Smooth muscle cell (in vitro differentiated cells): ENCODE measurements at regions not wholly inside any gene's neighbourhood (a gene's known extent, or its start where the extent isn't known, plus 50 kb on each side); places are given as distances from the start of the nearest gene placed in this dataset.

Experiments used
- DNase-seq: peaks from one replicate; lab custom pipeline; 2025; ENCODE audit not compliant: unreplicated experiment; lab: John Stamatoyannopoulos, UW
- H2AFZ ChIP-seq: fragments of 200-600 bp; sonication (generic); 2 replicates; pipeline ENCODE4 v1.6.0; 2016; ENCODE audit warnings: antibody characterized with exemption, low read depth, mild to moderate bottlenecking
- H3F3A ChIP-seq: fragments of 200-600 bp; sonication (generic); 2 replicates; pipeline ENCODE4 v1.6.0; 2017; ENCODE audit warnings: antibody characterized with exemption, low read depth
- H3K27ac ChIP-seq: fragments of 200-600 bp; sonication (generic); 2 replicates; pipeline ENCODE4 v1.5.1; 2016; ENCODE audit warnings: low read depth, mild to moderate bottlenecking
- H3K27me3 ChIP-seq: fragments of 200-600 bp; sonication (generic); 2 replicates; pipeline ENCODE4 v1.6.1; 2016; ENCODE audit warnings: low read depth, mild to moderate bottlenecking
- H3K36me3 ChIP-seq: fragments of 200-600 bp; sonication (generic); 2 replicates; pipeline ENCODE4 v1.5.1; 2016; ENCODE audit warnings: low read depth
- H3K4me1 ChIP-seq: fragments of 200-600 bp; sonication (generic); 2 replicates; pipeline ENCODE4 v1.5.1; 2016; ENCODE audit warnings: low read depth
- H3K4me2 ChIP-seq: fragments of 200-600 bp; sonication (generic); 2 replicates; pipeline ENCODE4 v1.6.0; 2016; ENCODE audit warnings: mild to moderate bottlenecking
- H3K4me3 ChIP-seq: fragments of 200-600 bp; sonication (generic); 2 replicates; pipeline ENCODE4 v1.5.1; 2016; ENCODE audit warnings: mild to moderate bottlenecking
- H3K79me2 ChIP-seq: fragments of 200-600 bp; sonication (generic); 2 replicates; pipeline ENCODE4 v1.6.0; 2016; ENCODE audit warnings: low read depth, mild to moderate bottlenecking
- H3K9ac ChIP-seq: fragments of 200-600 bp; sonication (generic); 2 replicates; pipeline ENCODE4 v1.6.0; 2016; ENCODE audit warnings: low read depth
- H3K9me3 ChIP-seq: fragments of 200-600 bp; sonication (generic); replicated peaks from 2 replicates; pipeline ENCODE4 v1.5.1; 2016; ENCODE audit warnings: low read depth
- H4K20me1 ChIP-seq: fragments of 200-600 bp; sonication (generic); 2 replicates; pipeline ENCODE4 v1.6.0; 2016; ENCODE audit warnings: low read depth
- WGBS: methylation state at CpG from one replicate; pipeline ENCODE4 v1.1.7; 2016; ENCODE audit warnings: low lambda C conversion rate; 5-methylcytosine and 5-hydroxymethylcytosine counted together
- TF ChIP-seq, protein P1 (sequence below): fragments of 200-600 bp; sonication (generic); IDR thresholded peaks from 2 replicates; pipeline ENCODE4 v1.5.1; 2017; ENCODE audit warnings: borderline replicate concordance, mild to moderate bottlenecking, antibody characterized with exemption; ENCODE audit not compliant: insufficient read depth, poor library complexity, severe bottlenecking

GRCh38 chr3:193897731-193898180, 238.2 kb upstream of the HES1 start:
- TF ChIP-seq, protein P1, sequence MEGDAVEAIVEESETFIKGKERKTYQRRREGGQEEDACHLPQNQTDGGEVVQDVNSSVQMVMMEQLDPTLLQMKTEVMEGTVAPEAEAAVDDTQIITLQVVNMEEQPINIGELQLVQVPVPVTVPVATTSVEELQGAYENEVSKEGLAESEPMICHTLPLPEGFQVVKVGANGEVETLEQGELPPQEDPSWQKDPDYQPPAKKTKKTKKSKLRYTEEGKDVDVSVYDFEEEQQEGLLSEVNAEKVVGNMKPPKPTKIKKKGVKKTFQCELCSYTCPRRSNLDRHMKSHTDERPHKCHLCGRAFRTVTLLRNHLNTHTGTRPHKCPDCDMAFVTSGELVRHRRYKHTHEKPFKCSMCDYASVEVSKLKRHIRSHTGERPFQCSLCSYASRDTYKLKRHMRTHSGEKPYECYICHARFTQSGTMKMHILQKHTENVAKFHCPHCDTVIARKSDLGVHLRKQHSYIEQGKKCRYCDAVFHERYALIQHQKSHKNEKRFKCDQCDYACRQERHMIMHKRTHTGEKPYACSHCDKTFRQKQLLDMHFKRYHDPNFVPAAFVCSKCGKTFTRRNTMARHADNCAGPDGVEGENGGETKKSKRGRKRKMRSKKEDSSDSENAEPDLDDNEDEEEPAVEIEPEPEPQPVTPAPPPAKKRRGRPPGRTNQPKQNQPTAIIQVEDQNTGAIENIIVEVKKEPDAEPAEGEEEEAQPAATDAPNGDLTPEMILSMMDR, result no peak

DNA sequence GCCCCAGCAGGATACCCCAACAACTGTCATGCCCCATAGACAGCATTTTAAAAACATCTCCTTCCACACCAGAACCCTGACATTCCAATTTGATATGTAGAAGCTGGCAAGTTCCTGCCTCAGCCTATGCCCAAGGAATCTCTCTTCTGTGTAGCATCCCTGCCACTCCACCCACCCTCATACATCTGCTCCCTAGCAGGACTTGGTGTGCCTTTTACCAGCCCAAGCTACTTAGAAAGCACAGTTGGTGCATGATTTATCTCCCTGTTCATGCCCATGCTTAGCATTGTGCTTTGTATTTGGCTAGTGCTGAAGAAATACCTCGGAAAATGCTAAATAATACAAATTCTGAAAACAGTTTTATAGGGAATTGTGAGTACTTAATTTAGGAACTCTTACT, 236.9 kb upstream of the HES1 start:
- Histone ChIP-seq H3K36me3 (no peaks in the 10 kb centered on the region), H2AFZ (no peak overlapping the region), H3K27me3 (no peaks in the 10 kb centered on the region), H3K79me2 (no peaks in the 10 kb centered on the region), H3K4me3 (no peak overlapping the region), H4K20me1 (no peaks in the 10 kb centered on the region), H3K9me3 (no peaks in the 10 kb centered on the region), H3K27ac (no peak overlapping the region), H3K4me2 (no peak overlapping the region), H3F3A (no peaks in the 10 kb centered on the region), H3K4me1 (peaks cover 30% of the 10 kb centered on the region), H3K9ac (no peak overlapping the region)
- WGBS, result 88% methylated on average over 1 of the region's 1 CpG
- no peak for DNase-seq
- TF ChIP-seq, protein P1, result no peak

More at GRCh38 chr3:193897731-193898180, 238.2 kb upstream of the HES1 start:
- Histone ChIP-seq H3K4me3 (no peak overlapping the region), H3K27me3 (no peaks in the 10 kb centered on the region), H3K4me1 (peaks cover 21% of the 10 kb centered on the region), H3K9ac (no peak overlapping the region), H4K20me1 (no peaks in the 10 kb centered on the region), H3K9me3 (no peaks in the 10 kb centered on the region), H3K36me3 (no peaks in the 10 kb centered on the region), H3K79me2 (no peaks in the 10 kb centered on the region), H3F3A (no peaks in the 10 kb centered on the region), H2AFZ (peak overlapping the region; percentile 47), H3K27ac (no peak overlapping the region), H3K4me2 (no peak overlapping the region)
- DNase-seq, result no peak
- 70% methylated on average over 6 of the region's 10 CpGs for WGBS

DNA sequence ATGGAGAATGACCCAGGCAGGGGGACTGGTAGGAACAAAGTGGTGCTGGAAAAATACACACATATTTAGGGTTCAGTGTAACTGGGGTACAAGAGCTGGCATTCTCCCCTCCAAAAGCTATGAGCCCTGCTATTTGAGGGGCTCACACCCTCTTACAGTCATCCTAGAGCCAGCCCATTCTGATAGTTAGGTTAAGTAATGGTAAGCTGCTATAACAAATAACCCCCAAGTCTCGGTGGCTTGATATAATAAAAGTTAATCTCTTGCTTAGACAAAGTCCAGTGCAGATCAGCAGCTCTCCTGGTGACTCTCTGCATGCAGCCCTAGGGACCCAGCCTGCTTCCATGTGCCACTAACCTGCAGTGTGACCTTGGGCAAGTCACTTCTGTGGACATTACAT, 234.9 kb upstream of the HES1 start:
- Histone ChIP-seq H3K4me3 (no peak overlapping the region), H2AFZ (no peak overlapping the region), H3K4me2 (no peak overlapping the region), H3K27ac (no peak overlapping the region), H3K36me3 (no peaks in the 10 kb centered on the region), H3F3A (no peaks in the 10 kb centered on the region), H3K27me3 (no peaks in the 10 kb centered on the region), H3K4me1 (peaks cover 33% of the 10 kb centered on the region), H3K9ac (no peak overlapping the region), H3K79me2 (no peaks in the 10 kb centered on the region), H3K9me3 (no peaks in the 10 kb centered on the region), H4K20me1 (no peaks in the 10 kb centered on the region)
- TF ChIP-seq, protein P1, result no peak
- DNase-seq, result no peak
- WGBS, result 94% methylated on average over 1 of the region's 1 CpG

GRCh38 chr3:193902607-193903511, 233.1 kb upstream of the HES1 start:
- Histone ChIP-seq H2AFZ (no peak overlapping the region), H3F3A (no peaks in the 10 kb centered on the region), H3K4me1 (peaks cover 21% of the 10 kb centered on the region), H4K20me1 (no peaks in the 10 kb centered on the region), H3K4me3 (no peak overlapping the region), H3K27me3 (no peaks in the 10 kb centered on the region), H3K36me3 (no peaks in the 10 kb centered on the region), H3K79me2 (no peaks in the 10 kb centered on the region), H3K9me3 (no peaks in the 10 kb centered on the region), H3K27ac (no peak overlapping the region), H3K9ac (no peak overlapping the region), H3K4me2 (no peak overlapping the region)
- WGBS, result 86% methylated on average over 14 of the region's 14 CpGs
- no peak for DNase-seq
- TF ChIP-seq, protein P1, result no peak
